ELF-1 (cell line): ENCODE measurements at regions not wholly inside any gene's neighbourhood (a gene's known extent, or its start where the extent isn't known, plus 50 kb on each side); places are given as distances from the start of the nearest gene placed in this dataset.
"Not testable (repeated sequence)": the region's sequence is repeated elsewhere in the genome, so short reads cannot be mapped to it uniquely, and the experiment has no call there.

Source experiments
- DNase-seq: peaks from one replicate; pipeline ENCODE4 v3.0.0-alpha.2; 2016; ENCODE audit warnings: low read depth, low spot score

DNA sequence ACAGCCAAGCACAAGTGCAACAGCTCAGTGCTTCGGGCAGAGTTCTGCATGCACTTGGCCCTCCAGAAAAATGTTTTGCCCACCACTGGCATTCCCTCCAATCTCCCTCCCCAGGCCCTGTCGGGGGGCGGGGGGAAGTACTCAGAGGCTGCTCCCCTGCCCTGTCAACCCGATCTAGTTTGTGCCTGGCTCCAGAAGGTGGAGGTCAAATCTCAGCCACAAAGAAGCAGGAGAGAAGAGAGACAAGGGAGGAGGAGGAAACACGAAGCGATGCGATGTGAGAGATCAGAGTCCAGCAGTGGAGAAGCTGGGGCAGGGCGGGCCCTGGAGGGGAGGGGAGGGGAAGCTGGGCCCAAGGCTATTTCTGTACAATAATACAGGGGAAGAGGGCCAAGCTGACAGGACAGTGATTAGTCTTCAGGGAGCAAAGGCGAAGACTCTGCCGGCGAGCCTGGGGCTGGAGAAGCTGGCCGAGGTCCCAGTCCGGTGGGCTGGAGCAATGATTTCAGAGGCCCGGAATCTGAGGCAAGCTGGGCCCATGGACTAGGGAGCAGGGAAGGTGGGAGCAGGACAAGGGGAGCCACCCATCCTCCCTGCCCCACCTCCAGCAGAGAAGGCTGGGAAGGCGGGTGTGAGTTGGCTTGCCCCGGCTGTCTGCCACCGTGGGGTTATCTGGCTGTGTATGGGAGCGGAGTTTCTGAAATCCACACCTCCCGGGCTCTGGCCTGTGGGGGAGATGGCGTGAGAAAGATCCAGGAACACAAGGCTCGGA is 167.1 kb downstream of the EFNB1 start:
- DNase-seq: peak; percentile 55

DNA sequence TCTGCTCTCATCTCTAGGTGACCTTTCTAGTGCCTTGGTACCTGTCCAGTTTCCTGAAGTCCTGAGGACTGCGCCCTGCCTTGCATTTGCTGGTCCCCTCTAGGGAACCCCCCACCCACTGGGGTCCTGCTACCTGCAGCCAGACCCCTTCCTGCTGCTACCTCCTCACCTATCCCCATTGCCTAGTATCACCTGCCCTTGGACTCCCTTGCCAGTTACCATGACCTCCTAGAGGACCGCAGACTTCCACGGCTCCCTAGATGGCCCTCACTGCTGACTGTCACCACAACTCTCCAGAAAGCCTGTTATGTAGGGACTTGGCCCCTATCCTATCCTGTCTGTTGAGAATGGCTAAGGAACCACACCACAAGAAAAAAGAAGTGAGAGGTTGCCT is 166.6 kb downstream of the EFNB1 start:
- no peak for DNase-seq

DNA sequence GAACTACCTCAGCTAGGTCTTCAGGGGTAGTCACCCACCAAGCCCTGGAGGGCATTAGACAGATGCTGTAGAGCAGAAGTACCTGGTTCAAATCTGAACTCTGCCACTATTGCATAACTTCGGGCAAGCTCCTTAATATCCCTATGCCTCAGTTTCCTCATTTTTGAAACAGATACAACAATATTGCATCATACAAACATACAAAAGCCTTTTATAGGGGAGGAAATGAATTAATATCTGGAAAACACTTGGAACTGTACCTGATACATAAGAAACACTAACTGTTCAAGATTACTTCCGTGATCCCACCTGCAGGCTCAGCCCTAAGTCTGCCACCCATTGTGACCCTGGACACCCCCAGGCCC is 166.1 kb downstream of the EFNB1 start:
- no peak for DNase-seq

DNA sequence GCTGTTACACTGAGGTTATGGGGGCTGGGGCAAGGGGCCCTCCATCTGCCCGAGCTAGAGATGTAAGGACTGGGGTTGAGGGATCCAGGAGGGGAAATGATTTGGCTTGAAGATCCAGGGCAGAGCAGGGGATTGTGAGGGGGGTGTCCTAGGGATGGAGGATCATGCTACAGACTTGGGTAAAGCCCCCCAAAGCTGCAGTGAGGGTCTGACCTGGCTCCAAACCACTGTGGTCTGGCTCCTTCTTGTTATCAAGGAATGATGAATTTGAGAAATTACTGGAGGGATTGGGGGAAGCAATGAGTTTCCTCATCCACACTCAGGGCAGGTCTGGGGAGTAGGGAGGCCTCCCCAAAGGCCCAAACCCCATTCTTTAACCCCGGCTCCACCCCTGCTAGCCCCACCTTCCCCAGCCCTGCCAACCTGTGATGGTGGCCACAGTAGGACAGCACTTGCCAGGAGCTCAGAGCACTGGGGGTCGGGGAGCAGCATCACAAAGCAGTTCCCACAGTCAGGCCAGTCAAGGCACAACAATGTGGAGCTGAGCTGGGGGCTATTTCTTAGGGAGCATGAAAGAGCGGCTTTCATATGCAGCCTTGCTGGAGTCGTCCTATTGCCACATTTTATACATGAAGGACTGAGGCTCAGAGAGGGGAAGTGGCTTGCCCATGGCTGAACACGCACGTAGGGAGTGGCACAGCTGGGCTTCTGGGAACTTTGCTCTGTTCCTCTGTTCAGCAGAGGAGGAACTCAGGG is 165.5 kb downstream of the EFNB1 start:
- peak; percentile 23 for DNase-seq

DNA sequence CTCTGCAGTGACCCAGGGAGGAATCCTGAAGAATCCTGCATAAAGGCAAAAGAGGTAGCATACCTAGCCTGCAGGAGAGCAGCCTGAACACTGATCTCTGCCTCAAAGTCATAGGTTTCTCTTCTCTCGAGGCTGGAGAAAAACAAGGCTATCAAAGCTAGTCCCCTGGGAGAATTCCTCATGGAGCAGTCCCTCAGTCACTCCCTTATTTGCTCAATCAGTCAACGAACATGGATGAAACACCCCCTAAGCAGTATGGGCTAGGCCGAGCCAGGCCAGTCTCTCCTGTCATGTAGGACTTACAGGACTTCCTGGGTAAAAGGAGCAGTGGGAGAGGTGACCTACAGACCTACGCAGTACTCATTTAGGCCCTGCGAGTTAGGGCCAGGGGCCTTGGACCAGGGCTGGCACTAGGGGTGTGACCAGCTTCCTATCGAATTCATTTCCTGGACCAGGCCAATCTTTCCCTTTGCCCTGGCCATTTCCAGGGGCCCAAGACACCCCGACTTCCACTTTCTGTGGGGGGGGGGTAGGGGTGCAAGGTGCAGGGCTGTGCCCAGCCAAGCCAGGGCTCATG is 164.1 kb downstream of the EFNB1 start:
- DNase-seq: peak; percentile 4

DNA sequence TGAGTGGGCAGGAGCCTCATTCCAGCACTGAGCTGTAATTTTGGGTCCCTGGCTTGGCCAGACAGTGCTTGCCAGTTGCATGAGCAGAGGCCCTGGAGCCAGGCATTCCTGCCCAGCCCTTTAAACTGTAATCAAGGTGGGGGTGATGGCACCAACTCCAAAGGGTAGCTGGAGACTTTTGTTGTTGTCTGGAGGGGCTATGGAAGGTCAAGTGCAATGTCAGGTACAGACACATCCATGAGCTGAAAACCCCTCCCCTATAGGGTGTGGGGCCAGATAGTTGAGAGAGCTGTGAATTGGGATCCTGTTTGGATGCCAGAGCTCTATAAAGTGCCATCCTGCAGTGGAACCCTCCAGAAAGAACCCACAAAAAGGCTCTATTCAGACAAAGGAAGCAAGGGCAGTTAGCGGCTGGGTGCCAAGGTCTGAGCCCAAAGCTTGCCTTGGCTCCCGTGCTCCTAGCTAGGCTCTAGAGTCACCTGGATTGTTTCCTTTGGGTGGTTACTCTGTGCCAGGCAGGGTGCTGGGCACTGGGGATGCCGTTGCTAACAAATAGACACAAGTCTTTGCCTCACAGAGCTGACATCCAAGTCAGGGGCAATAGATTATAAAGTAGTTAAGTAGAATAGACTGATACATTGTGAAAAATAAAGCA is 163.0 kb downstream of the EFNB1 start:
- peak; percentile 1 for DNase-seq

DNA sequence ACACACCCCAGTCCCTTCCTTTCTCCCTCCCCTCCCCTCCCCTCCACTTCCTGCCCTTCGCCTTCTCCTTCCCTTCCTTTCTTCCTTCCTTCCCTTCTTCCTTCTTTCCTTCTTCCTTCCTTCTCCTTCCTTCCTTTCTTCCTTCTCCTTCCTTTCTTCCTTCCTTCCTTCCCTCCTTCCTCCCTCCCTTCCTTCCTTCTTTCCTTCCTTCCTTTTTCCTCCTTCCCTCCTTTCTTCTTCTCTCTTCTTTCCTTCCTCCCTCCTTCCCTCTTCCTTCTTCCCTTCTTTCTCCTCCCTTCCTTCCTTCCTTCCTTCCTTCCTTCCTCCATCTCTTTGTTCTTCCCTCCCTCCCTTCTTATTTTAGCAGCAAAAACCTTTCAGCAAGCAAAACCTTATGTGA is 162.1 kb downstream of the EFNB1 start:
- no peak for DNase-seq

DNA sequence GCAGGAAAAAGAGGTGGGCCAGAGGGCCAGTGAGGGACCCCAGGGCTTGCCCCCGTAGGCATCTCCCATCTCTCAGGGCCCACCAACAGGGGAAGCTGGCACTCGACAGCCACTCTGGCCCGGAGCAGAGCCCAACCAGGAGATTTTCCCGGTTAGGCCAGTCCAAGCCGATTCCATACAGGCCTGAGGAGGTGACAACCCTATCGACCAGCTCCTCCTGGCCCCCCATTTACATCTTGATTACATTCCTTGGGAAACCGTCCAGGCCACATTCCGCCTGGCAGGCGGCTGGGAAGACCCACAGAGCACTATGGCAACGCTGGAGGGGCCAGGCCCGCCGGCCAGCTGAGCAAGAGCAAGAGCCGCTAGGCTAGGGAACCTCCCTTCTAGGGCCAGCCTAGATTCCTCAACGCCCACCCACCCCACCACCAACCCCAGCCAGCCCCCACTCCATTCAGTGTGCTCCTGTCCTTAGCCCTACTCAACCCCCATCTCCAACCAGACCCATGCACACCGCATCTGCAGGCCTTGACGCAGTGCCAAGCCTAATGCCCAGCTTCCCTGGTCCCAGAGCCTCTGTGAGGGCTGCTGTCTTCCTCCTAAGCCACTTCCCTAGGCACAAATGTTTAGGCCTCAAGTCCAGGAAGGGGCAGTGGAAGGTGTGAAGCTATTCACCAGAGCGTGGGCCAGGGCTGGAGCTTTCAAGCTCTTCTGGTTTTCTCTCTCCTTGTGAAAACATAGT is 161.2 kb downstream of the EFNB1 start:
- DNase-seq: peak; percentile 99

DNA sequence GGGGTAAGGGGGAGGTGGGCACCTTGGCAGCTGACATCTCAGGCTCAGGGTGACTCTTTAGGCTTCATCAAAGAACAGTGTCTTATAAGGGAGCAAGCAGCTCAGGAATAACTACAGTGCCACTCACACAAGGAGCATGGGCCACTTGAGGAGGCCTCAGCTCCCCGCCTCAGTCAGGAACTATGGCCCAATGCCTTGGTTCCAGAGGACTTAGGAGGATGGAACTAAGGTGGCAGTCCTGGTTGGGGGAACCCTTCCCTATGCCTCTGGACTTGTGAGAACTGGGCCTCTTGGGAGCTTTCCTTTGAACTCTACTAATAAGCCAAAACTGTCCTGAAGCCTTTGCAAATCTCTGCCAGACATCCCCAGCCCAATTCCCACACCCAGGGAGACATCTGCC is 160.6 kb downstream of the EFNB1 start:
- no peak for DNase-seq

DNA sequence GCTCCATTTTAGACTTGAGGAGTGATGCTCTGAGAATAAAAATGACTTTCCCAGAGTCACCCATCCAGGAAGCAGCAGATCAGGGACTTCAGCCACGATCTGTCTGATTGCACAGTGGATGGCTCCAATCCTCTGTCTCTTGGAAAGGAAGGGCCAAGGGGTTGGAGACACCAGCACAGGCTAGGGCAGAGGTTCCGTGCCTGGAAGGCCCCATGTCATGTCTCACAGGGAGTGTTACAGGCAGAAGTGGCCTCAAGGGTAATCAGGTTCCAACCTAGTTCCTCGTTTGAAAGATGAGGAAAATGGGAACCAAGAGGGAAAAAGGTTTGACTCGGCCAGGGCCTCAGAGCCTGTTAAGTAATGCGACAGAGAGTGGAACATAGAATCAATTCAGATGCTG is 160.0 kb downstream of the EFNB1 start:
- DNase-seq: no peak

DNA sequence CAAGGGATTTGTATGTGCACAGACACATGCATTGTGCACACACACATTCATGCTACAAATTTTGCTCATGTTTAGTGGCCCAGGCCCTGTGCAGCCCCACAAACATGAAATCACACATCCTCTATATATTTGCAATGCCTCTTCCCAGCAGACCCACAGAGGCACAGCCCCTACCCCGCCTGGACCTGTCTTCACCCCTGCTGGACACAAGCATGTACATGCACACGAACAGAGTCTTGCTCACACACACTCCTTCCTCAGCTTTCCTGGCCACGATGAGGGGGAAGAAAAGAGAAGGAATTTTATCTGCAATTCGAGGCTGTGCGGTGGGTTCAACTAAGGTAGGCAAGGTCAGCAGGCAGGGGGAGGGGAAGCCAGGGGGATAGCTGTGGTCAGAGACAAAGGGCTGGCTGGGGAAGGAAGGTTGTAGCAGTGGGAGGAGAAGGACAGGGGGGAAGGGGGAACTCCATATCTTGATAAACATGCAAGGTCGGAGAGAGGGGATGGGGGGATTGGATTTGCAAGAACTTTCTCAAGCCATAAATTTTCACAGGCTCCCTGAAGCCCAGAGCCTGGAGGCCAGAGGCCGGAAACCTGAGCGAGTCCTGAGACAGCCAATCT is 156.4 kb downstream of the EFNB1 start:
- DNase-seq: peak; percentile 66

DNA sequence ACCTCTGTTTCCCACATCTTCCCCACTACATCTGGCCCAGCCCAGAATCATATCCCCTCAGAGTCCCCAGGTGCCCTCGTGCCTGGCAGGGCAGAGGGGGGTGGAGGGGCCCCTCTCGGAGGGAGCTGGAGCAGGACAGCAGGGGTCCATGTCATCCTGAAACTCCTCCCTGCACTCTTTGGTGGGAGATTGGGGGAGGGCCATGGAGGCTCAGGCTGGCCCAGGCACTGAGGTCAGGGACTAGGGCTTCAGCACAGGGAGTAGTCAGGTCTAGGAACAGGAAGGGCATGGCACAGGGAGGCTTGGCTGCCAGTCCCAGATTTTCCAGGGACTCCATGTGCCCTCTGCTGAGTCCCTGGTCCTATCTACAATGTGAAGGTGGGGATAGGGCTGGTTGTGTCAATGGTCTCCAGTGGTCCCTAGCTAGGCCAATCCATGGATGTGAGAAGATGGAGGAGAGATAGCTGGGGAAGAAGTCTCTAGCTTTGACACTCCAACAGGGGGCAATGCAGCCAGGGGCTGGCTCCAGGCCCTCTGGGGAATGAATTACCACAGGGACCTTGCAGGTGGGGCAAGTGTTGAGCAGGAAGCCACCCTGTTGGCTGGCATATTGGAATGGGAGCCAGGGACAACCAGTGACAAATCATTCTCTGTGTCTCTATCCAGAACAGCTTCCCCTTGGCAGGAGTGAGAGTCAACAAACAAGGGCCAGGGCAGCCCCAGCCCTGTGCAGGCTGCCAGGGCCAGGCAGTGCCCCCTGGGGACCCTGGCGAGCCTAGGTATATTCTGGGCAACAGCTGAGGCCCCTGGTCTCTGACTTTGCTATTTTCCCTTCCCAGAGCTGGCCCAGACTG is 154.4 kb downstream of the EFNB1 start:
- DNase-seq: no peak

DNA sequence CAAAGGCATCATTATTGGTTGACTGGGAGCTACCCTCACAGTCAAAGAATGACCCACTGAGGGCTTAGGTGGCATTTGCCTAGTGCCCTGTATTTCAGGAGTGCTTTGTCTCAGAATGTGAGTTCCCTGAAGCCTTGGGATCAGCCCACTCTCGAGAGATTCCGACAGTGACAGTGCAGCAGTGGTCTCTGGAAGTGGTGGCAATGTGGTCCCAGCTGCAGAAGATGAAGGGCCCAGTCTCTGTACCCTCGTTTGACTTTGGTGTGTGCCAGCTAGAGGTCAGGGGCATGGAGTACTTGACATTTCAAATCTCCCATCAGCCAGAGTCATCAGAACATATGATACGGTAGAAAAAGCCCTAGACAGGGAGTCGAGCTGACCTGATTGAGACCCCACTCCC is 153.7 kb downstream of the EFNB1 start:
- DNase-seq: no peak

DNA sequence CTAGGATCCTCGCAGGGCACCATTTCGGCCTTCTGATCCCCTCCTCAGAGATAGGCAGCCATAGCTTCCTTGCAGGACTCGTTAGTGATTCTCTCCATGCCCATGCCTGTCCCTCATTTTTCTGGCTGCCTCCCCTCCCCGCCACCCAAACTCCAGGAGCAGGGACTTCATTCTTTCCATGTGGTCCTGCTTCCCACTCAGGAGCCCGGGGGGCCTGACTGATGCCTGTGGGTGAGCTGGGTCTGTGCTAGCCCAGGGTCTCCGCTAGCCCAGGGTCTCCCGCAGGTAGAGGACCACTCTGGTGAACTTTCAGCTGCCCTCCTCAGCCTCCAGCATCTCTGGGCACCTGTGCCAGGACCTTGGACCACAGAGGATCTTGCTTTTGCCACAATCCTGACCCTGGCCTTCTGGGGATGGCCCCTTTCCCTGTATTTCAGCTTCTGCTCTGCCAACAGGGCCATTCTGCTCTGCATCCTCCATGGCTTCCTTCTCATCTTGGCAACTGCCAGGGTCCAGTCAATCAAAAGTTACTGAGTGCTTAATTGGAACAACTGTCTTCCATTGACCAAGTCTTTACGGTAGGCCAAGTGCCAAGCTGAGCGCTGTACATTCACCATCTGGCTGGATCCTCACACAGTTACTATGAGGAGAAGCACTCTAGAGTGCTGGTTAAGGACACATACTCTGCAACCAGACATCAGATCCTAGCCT is 152.2 kb downstream of the EFNB1 start:
- no peak for DNase-seq

DNA sequence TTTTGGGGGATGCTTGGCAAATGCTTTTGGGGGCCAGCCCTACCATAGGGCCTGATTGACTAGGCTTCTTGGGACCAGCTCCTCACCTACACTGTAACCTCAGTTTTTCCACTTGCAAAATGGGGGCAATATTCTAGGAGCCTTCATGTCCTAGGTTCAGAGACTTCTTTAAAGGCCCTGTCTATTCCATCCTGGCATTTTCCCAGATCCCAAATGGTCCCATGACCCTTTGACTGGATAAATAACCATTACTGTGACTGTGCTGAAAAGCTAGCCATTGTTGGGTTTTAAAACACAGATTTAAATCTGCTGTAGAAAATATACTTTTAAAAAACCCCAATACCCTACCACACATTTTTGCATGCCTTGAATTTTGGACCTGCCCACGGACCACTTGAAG is 149.8 kb downstream of the EFNB1 start:
- DNase-seq: no peak

DNA sequence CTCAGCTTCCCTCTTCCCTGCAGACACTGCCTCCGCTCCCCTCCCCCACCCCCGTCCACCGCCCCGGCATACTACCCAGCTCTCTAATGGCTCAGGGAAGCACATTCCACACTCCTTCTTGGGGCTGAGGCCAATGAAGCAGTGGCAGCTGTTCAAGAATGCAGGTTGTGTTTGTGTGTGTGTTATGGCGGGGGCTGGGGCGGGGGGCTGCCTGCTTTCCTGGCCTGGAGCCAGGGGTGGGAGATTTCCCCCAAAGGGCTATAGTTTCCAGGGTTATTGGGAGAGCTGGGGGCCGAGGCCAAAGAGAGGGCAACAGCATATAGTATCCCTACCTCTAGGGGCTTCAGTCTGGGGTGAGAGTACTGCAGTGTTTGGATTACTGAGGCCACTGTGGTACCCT is 149.4 kb downstream of the EFNB1 start:
- peak; percentile 56 for DNase-seq

DNA sequence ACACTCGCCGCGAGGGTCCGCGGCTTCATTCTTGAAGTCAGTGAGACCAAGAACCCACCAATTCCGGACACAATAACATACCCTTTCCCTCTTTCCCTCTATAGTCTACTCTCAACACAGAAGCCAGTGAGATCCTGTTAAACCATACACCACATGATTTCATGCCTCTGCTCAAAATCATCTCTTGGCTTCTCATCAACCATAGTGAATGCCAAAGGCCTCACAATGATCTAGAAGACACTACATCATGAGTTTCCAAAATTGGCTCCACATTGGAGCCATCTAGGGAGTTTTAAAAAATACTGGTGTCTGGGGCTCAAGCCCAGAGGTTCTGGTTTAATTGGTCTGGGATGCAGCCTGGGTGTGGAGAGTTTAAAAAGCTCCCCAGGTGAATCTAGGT is 124.5 kb downstream of the EFNB1 start:
- no peak for DNase-seq

DNA sequence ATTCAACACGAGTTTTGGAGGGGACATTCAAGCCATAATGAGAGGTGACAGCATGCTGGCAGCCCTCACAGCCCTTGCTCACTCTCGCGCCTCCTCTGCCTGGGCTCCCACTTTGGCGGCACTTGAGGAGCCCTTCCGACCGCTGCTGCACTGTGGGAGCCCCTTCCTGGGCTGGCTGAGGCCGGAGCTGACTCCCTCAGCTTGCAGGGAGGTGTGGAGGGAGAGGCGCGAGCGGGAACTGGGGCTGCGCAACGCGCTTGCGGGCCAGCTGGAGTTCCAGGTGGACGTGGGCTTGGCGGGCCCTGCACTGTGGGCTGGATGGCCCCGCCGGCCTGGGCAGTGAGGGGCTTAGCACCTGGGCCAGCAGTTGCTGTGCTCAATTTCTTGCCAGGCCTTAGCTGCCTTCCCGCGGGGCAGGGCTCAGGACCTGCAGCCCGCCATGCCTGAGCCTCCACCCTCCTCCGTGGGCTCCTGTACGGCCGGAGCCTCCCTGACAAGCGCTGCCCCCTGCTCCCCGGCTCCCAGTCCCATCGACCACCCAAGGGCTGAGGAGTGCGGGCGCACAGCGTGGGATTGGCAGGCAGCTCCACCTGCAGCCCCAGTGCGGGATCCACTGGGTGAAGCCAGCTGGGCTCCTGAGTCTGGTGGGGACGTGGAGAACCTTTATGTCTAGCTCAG is 123.3 kb downstream of the EFNB1 start:
- not testable (repeated sequence) for DNase-seq

DNA sequence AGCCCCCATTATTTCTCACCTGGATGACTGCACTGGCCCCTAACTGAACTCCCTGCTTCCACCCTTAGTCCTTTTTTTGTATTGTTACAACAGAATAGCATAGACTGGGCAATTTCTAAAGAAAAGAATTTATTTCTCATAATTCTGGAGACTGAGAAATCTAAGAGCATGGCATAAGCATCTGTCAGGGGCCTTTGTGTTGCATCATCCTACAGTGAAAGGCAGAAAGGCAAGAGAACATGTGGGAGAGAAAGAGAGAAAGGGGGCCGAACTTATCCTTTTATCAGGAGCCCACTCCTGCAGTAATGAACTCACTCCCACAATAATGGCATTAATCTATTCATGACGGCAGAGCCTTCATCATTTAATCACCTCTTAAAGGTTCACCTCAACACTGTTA is 122.1 kb downstream of the EFNB1 start:
- DNase-seq: no peak
